Kidney epithelial cell (primary cell): ENCODE measurements at regions not wholly inside any gene's neighbourhood (a gene's known extent, or its start where the extent isn't known, plus 50 kb on each side); places are given as distances from the start of the nearest gene placed in this dataset.
A peak's percentile ranks its signal among the peaks of the same experiment; 100 is the strongest.

Experiments
- DNase-seq: peaks from one replicate; pipeline ENCODE4 v3.0.0-alpha.2; 2010; ENCODE audit warnings: low read depth
- H3K27me3 ChIP-seq: 2 replicates; pipeline ENCODE4 v1.6.0; 2011; ENCODE audit warnings: low read length; ENCODE audit not compliant: control insufficient read depth, insufficient read depth
- H3K36me3 ChIP-seq: 2 replicates; pipeline ENCODE4 v1.5.1; 2011; ENCODE audit warnings: low read length; ENCODE audit not compliant: control insufficient read depth, insufficient read depth
- H3K4me3 ChIP-seq: 2 replicates; pipeline ENCODE4 v1.5.1; 2011; ENCODE audit warnings: low read depth, mild to moderate bottlenecking, control low read depth, low read length
- CTCF ChIP-seq: IDR thresholded peaks from 2 replicates; pipeline ENCODE4 v1.5.1; 2011; ENCODE audit warnings: mild to moderate bottlenecking, moderate library complexity, low read length, control low read depth, inconsistent platforms; ENCODE audit not compliant: insufficient read depth, poor library complexity, severe bottlenecking

DNA sequence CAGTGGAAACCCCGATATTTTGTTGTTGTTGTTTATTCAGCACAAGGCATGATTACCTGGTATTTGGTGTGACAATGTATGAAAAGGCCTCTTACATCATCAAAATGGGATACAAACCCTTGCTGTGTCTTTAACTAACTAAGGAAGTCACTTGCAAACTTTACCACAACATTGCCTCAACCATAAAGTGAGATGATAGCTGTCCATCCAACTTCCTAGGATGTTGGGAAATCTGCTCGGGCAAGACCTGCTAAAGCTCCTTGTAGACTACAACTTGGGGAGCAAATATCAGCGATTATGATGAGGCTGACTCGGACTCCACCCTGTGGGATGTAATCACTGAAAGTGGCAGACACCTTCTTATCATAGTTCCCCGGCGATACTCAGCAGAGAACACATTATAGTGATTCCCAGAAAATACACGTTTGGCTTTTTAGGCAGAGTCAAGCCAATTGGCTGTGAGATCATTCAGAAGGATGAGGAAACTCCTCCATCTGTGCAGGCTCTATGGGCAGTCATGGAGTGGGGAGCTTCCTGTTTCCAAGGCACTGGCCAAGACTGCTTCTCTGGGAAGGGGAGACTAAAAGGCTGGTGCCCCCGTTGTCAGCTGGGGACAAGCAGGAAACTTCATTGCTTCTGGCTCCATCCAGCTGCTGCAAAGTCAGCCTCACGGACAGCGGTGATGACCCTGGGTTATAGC lies 289.0 kb downstream of the RNF144A start:
- Histone ChIP-seq H3K27me3 (no peaks in the 10 kb centered on the region), H3K36me3 (no peaks in the 10 kb centered on the region), H3K4me3 (no peak overlapping the region)
- no peak for DNase-seq
- no peak for TF ChIP-seq CTCF

- no peaks in the 10 kb centered on the region for H3K27me3 ChIP-seq
- no peaks in the 10 kb centered on the region for H3K36me3 ChIP-seq
- no peak overlapping the region for H3K4me3 ChIP-seq
- no peak for DNase-seq
- TF ChIP-seq CTCF, result no peak
Observed at GRCh38 chr2:7207631-7208030, 290.4 kb downstream of the RNF144A start.

- DNase-seq, result peak; percentile 5
- H3K36me3 ChIP-seq, result no peaks in the 10 kb centered on the region
- no peak for TF ChIP-seq CTCF
- H3K27me3 ChIP-seq, result no peaks in the 10 kb centered on the region
- no peak overlapping the region for H3K4me3 ChIP-seq
Observed at GRCh38 chr2:7209757-7210555, 292.7 kb downstream of the RNF144A start.

GRCh38 chr2:7210712-7211111 lies 293.5 kb downstream of the RNF144A start:
- Histone ChIP-seq H3K4me3 (no peak overlapping the region), H3K27me3 (no peaks in the 10 kb centered on the region), H3K36me3 (no peaks in the 10 kb centered on the region)
- DNase-seq, result no peak
- TF ChIP-seq CTCF, result no peak

- no peak overlapping the region for H3K4me3 ChIP-seq
- no peak for DNase-seq
- no peaks in the 10 kb centered on the region for H3K36me3 ChIP-seq
- TF ChIP-seq CTCF, result no peak
- H3K27me3 ChIP-seq, result no peaks in the 10 kb centered on the region
Observed at GRCh38 chr2:7225848-7226247, 308.6 kb downstream of the RNF144A start.

- no peak for DNase-seq
- H3K36me3 ChIP-seq, result no peaks in the 10 kb centered on the region
- H3K4me3 ChIP-seq, result no peak overlapping the region
- no peaks in the 10 kb centered on the region for H3K27me3 ChIP-seq
- TF ChIP-seq CTCF, result no peak
Observed at GRCh38 chr2:7226501-7226900, 309.3 kb downstream of the RNF144A start.
